CD4-positive, CD25-positive, alpha-beta regulatory T cell (primary cell): ENCODE measurements at regions not wholly inside any gene's neighbourhood (a gene's known extent, or its start where the extent isn't known, plus 50 kb on each side); places are given as distances from the start of the nearest gene placed in this dataset.

Experiments used
- ATAC-seq, 2 donors: fragments of 150-1000 bp; cut with Tn5 transposase; one replicate each; pipeline ENCODE4 v1.10.0; 2021; ENCODE audit warnings: low read depth in 2 of 2, moderate number of reproducible peaks in 2 of 2, moderate library complexity in 1 of 2
- DNase-seq, 3 donors: peaks; one replicate each; pipeline versions ENCODE4 v3.0.0 to v3.0.0-alpha.2; 2012 to 2022; ENCODE audit warnings: mixed read lengths in 1 of 3
- H3K27ac ChIP-seq: one replicate; pipeline ENCODE4 v1.7.0; 2013; ENCODE audit warnings: mild to moderate bottlenecking, low read length; ENCODE audit not compliant: insufficient read depth, poor library complexity, severe bottlenecking
- H3K27me3 ChIP-seq: one replicate; pipeline ENCODE4 v1.7.0; 2013; ENCODE audit warnings: low read length; ENCODE audit not compliant: control insufficient read depth, insufficient read depth
- H3K36me3 ChIP-seq: one replicate; pipeline ENCODE4 v1.7.0; 2013; ENCODE audit warnings: mild to moderate bottlenecking, low read length, moderate library complexity; ENCODE audit not compliant: control insufficient read depth, insufficient read depth
- H3K4me1 ChIP-seq: 2 replicates; pipeline ENCODE4 v1.7.0; 2013; ENCODE audit warnings: mild to moderate bottlenecking, low read length; ENCODE audit not compliant: insufficient read depth, control insufficient read depth, poor library complexity, severe bottlenecking
- H3K4me3 ChIP-seq: one replicate; pipeline ENCODE4 v1.7.0; 2013; ENCODE audit warnings: low read depth, mild to moderate bottlenecking, low read length, moderate library complexity
- H3K9me3 ChIP-seq, 2 experiments: 1 replicate in 1 of 2; 2 replicates in 1 of 2; pipeline ENCODE4 v1.7.0; 2013; ENCODE audit warnings: low read length in 2 of 2, mild to moderate bottlenecking in 1 of 2, moderate library complexity in 1 of 2; ENCODE audit not compliant: control insufficient read depth in 2 of 2
- H3K27ac Mint-ChIP-seq, 3 donors: one replicate each; pipeline ENCODE4 v1.8.0; 2020 to 2022; ENCODE audit warnings: mild to moderate bottlenecking in 3 of 3, mixed read lengths in 3 of 3, moderate library complexity in 2 of 3
- H3K27me3 Mint-ChIP-seq: one replicate; pipeline ENCODE4 v1.8.0; 2022; ENCODE audit warnings: mild to moderate bottlenecking, mixed read lengths
- H3K36me3 Mint-ChIP-seq: one replicate; pipeline ENCODE4 v1.8.0; 2020; ENCODE audit warnings: mixed read lengths
- H3K4me1 Mint-ChIP-seq, 4 donors: one replicate each; pipeline ENCODE4 v1.8.0; 2020 to 2022; ENCODE audit warnings: mixed read lengths in 4 of 4, mild to moderate bottlenecking in 1 of 4
- H3K4me3 Mint-ChIP-seq, 4 donors: one replicate each; pipeline ENCODE4 v1.8.0; 2020 to 2022; ENCODE audit warnings: mild to moderate bottlenecking in 4 of 4, mixed read lengths in 4 of 4, moderate library complexity in 3 of 4
- H3K9me3 Mint-ChIP-seq, 7 donors: one replicate each; pipeline ENCODE4 v1.8.0; 2020 to 2022; ENCODE audit warnings: mixed read lengths in 7 of 7, mild to moderate bottlenecking in 3 of 7, moderate library complexity in 2 of 7

GRCh38 chr10:78357141-78358063 is 323.7 kb downstream of the RPS24 start:
- no peak for ATAC-seq
- Mint-ChIP-seq H3K27me3 (no peaks in the 10 kb centered on the region), H3K9me3 (peaks cover 0 to 2% (median 0%) of the 10 kb centered on the region in 7 donors), H3K4me3 (no peak overlapping the region), H3K36me3 (no peaks in the 10 kb centered on the region), H3K27ac (no peak overlapping the region), H3K4me1 (peaks cover 0 to 12% (median 2%) of the 10 kb centered on the region in 4 donors)
- no peak for DNase-seq
- Histone ChIP-seq H3K27me3 (peaks cover 4% of the 10 kb centered on the region), H3K36me3 (no peaks in the 10 kb centered on the region), H3K27ac (no peak overlapping the region), H3K4me3 (no peak overlapping the region), H3K4me1 (no peaks in the 10 kb centered on the region), H3K9me3 (no peaks in the 10 kb centered on the region)

- Histone ChIP-seq H3K27ac (no peak overlapping the region), H3K4me1 (no peaks in the 10 kb centered on the region), H3K4me3 (no peak overlapping the region), H3K27me3 (no peaks in the 10 kb centered on the region), H3K36me3 (no peaks in the 10 kb centered on the region), H3K9me3 (no peaks in the 10 kb centered on the region)
- Mint-ChIP-seq H3K9me3 (no peaks in the 10 kb centered on the region), H3K4me1 (peaks cover 0 to 18% (median 2%) of the 10 kb centered on the region in 4 donors), H3K27ac (no peak overlapping the region), H3K36me3 (no peaks in the 10 kb centered on the region), H3K4me3 (no peak overlapping the region), H3K27me3 (no peaks in the 10 kb centered on the region)
- DNase-seq = no peak
- no peak for ATAC-seq
Observed at GRCh38 chr10:78358351-78358750, 324.7 kb downstream of the RPS24 start.

GRCh38 chr10:78358982-78359381 is 325.3 kb downstream of the RPS24 start:
- no peak for DNase-seq
- H3K9me3 ChIP-seq = no peaks in the 10 kb centered on the region
- no peaks in the 10 kb centered on the region for H3K36me3 ChIP-seq
- H3K4me1 Mint-ChIP-seq = peaks cover 0 to 19% (median 2%) of the 10 kb centered on the region in 4 donors
- H3K9me3 Mint-ChIP-seq = no peaks in the 10 kb centered on the region
- no peak overlapping the region for H3K27ac ChIP-seq
- no peaks in the 10 kb centered on the region for H3K27me3 ChIP-seq
- no peaks in the 10 kb centered on the region for H3K36me3 Mint-ChIP-seq
- no peak overlapping the region for H3K4me3 Mint-ChIP-seq
- no peak for ATAC-seq
- H3K27ac Mint-ChIP-seq = no peak overlapping the region
- H3K4me3 ChIP-seq = no peak overlapping the region
- no peaks in the 10 kb centered on the region for H3K27me3 Mint-ChIP-seq
- no peaks in the 10 kb centered on the region for H3K4me1 ChIP-seq

GRCh38 chr10:78359640-78360091 is 326.0 kb downstream of the RPS24 start:
- no peak overlapping the region for H3K27ac ChIP-seq
- Mint-ChIP-seq H3K27ac (no peak overlapping the region), H3K27me3 (no peaks in the 10 kb centered on the region), H3K4me1 (peaks cover 0 to 19% (median 2%) of the 10 kb centered on the region in 4 donors), H3K36me3 (no peaks in the 10 kb centered on the region), H3K4me3 (no peak overlapping the region), H3K9me3 (no peaks in the 10 kb centered on the region)
- ATAC-seq (no peak), DNase-seq (no peak)
- no peak overlapping the region for H3K4me3 ChIP-seq
- no peaks in the 10 kb centered on the region for H3K27me3 ChIP-seq
- no peaks in the 10 kb centered on the region for H3K9me3 ChIP-seq
- H3K4me1 ChIP-seq = no peaks in the 10 kb centered on the region
- no peaks in the 10 kb centered on the region for H3K36me3 ChIP-seq

GRCh38 chr10:78360284-78360683 is 326.6 kb downstream of the RPS24 start:
- Mint-ChIP-seq H3K27ac (peak overlapping the region in 1 of 3 donors; percentile 69), H3K4me1 (peaks cover 0 to 19% (median 2%) of the 10 kb centered on the region in 4 donors), H3K9me3 (peaks cover 0 to 1% (median 0%) of the 10 kb centered on the region in 7 donors), H3K36me3 (no peaks in the 10 kb centered on the region), H3K4me3 (no peak overlapping the region), H3K27me3 (no peaks in the 10 kb centered on the region)
- Histone ChIP-seq H3K4me1 (no peaks in the 10 kb centered on the region), H3K27ac (no peak overlapping the region), H3K36me3 (no peaks in the 10 kb centered on the region), H3K4me3 (no peak overlapping the region), H3K27me3 (no peaks in the 10 kb centered on the region), H3K9me3 (no peaks in the 10 kb centered on the region)
- ATAC-seq (no peak), DNase-seq (no peak)

- Mint-ChIP-seq H3K4me3 (no peak overlapping the region), H3K4me1 (peaks cover 0 to 19% (median 2%) of the 10 kb centered on the region in 4 donors), H3K27ac (peak overlapping the region in 1 of 3 donors; percentile 62), H3K9me3 (peaks cover 0 to 1% (median 0%) of the 10 kb centered on the region in 7 donors), H3K36me3 (no peaks in the 10 kb centered on the region), H3K27me3 (no peaks in the 10 kb centered on the region)
- Histone ChIP-seq H3K4me1 (no peaks in the 10 kb centered on the region), H3K9me3 (no peaks in the 10 kb centered on the region), H3K27me3 (no peaks in the 10 kb centered on the region), H3K36me3 (no peaks in the 10 kb centered on the region), H3K4me3 (no peak overlapping the region), H3K27ac (no peak overlapping the region)
- DNase-seq (no peak), ATAC-seq (no peak)
Observed at GRCh38 chr10:78361031-78361430, 327.4 kb downstream of the RPS24 start.

GRCh38 chr10:78362406-78363022 is 328.9 kb downstream of the RPS24 start:
- peak overlapping the region in 1 of 4 donors; percentile 78 for H3K4me3 Mint-ChIP-seq
- ATAC-seq = no peak

More at GRCh38 chr10:78362406-78363022, 328.9 kb downstream of the RPS24 start:
- H3K27me3 Mint-ChIP-seq = no peaks in the 10 kb centered on the region
- Histone ChIP-seq H3K4me3 (no peak overlapping the region), H3K36me3 (no peaks in the 10 kb centered on the region), H3K27me3 (no peaks in the 10 kb centered on the region), H3K9me3 (no peaks in the 10 kb centered on the region), H3K4me1 (no peaks in the 10 kb centered on the region), H3K27ac (no peak overlapping the region)
- H3K9me3 Mint-ChIP-seq = peaks cover 0 to 1% (median 0%) of the 10 kb centered on the region in 7 donors
- H3K4me1 Mint-ChIP-seq = peaks cover 0 to 19% (median 2%) of the 10 kb centered on the region in 4 donors
- H3K27ac Mint-ChIP-seq = peak overlapping the region in 1 of 3 donors; percentile 78
- peak in 1 of 3 donors; percentile 55 for DNase-seq
- H3K36me3 Mint-ChIP-seq = no peaks in the 10 kb centered on the region
